ENCODE measurements at regions not wholly inside any gene's neighbourhood (a gene's known extent, or its start where the extent isn't known, plus 50 kb on each side); places are given as distances from the start of the nearest gene placed in this dataset.
"Not testable (repeated sequence)": the region's sequence is repeated elsewhere in the genome, so short reads cannot be mapped to it uniquely, and the experiment has no call there.

DNA sequence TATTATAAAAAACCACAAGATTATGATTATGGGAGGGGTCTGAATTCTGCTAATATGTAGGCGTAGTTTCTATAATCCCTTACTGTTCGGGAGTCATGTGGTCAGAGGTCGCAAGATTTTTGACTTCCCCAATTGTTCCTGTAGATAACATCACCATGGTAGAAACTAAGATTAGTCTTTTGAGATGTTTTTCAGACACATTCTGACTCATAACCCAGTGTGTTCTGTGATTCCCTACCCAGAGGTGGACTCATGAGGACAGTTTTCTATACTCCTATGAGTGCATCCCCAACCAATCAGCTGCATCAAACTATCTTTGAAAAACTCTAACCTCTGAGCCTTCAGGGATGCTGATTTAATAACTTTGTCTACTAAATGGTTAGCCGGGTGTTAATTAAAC lies 175.5 kb downstream of the RFPL4B start:
- DNase-seq = no peak

DNA sequence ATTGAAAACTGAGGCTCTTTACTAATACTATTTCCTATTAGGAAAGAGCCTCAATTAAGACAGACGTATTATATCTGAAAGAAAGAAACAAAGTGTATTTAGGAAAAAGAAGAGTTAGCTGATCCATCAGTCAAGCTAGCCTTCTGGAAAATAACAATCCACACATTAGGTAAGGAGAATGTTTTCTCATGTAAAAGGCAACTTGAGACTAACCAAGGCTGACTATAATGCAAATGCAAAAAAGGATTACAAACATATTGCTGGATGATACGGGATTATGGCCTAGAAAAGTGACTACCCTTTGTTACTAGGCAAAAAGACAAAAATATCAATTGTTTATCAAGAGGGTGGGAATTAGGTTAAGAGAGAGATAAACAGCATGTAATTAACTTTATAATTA lies 176.9 kb downstream of the RFPL4B start:
- DNase-seq = no peak

DNA sequence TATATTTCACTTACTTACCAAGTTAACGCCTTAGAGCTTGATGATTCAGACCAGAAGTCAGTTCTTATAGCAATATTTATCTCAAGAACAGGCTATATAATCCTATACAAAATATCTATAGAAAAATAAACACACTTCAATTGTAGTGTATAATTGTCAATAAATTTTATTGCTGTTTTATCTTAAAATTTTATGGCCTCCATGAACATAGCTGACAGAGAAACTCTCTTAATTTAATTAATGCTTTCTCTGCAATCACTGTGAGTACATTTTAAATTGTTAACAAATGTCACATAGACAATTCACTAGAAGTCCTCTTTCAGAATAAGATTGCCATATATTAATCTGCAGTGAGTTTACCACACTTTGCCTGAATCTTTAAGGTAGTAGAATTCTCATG lies 178.6 kb downstream of the RFPL4B start:
- no peak for DNase-seq

DNA sequence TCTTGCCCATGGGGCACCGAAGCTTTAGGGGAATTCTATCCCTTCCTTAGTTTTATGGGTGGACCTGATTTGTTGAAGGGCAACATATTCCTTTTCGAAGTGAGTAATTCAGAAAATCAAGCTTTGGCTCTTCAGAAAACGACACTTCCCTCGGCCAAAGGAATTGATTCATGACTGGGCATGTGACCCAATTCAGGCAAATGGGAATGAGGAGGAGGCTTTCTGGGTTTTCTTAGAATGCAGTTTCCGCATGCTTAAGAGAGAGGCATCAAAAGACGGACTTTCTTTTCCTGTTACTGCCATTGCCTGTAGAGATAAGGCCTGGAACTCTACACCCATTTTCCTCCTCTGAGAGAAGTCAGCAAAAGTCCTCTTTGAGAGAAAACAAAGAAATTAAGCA lies 179.5 kb downstream of the RFPL4B start:
- DNase-seq = no peak

DNA sequence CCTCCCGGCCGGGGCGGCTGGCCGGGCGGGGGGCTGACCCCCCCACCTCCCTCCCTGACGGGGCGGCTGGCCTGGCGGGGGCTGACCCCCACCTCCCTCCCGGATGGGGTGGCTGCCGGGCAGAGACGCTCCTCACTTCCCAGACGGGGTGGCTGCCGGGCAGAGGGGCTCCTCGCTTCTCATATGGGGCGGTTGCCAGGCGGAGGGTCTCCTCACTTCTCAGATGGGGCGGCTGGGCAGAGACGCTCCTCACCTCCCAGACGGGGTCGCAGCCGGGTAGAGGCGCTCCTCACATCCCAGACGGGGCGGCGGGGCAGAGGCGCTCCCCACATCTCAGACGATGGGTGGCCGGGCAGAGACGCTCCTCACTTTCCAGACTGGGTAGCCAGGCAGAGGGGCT lies 181.2 kb downstream of the RFPL4B start:
- not testable (repeated sequence) for DNase-seq

DNA sequence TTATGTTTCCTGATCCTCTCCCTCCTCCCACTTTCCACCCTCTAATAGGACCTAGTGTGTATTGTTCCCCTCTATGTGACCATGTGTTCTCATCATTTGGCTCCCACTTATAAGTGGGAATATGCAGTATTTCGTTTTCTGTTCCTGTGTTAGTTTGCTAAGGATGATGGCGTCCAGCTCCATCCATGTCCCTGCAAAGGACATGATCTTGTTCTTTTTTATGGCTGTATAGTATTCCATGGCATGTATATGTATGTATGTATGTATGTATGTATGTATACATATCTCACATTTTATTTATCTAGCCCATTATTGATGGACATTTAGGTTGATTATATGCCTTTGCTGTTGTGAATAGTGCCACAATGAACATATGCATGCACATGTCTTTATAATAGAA lies 188.7 kb downstream of the RFPL4B start:
- DNase-seq = no peak

DNA sequence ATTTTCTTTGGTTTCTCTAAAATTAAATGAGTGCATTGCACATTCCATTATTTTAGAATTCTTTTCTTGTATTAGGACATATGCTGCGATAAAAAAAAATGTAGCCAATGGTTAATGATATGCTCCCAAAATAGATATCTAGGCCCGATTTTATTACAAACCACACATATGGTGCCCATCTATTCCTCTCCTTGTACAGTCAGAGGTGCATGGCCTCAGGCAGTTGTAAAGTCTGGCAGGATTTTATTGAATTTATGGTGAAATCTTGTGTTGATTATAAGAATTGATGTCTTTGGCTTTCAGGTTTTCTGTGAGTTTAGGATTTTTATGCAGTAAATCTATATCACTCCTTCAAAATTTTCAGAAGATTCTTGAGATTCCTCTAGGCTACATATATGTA lies 192.2 kb downstream of the RFPL4B start:
- DNase-seq = peak; percentile 1

DNA sequence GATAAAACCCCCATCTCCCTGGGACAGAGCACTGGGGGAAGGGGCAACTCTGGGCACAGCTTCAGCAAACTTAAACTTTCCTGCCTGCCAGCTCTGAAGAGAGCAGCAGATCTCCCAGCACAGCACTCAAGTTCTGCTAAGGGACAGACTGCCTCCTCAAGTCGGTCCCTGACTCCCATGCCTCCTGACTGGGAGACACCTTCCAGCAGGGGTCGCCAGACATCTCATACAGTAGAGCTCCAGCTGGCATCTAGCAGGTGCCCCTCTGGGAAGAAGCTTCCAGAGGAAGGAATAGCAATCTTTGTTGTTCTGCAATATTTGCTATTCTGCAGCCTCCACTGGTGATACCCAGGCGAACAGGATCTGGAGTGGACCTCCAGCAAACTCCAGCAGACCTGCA lies 194.7 kb downstream of the RFPL4B start:
- not testable (repeated sequence) for DNase-seq

DNA sequence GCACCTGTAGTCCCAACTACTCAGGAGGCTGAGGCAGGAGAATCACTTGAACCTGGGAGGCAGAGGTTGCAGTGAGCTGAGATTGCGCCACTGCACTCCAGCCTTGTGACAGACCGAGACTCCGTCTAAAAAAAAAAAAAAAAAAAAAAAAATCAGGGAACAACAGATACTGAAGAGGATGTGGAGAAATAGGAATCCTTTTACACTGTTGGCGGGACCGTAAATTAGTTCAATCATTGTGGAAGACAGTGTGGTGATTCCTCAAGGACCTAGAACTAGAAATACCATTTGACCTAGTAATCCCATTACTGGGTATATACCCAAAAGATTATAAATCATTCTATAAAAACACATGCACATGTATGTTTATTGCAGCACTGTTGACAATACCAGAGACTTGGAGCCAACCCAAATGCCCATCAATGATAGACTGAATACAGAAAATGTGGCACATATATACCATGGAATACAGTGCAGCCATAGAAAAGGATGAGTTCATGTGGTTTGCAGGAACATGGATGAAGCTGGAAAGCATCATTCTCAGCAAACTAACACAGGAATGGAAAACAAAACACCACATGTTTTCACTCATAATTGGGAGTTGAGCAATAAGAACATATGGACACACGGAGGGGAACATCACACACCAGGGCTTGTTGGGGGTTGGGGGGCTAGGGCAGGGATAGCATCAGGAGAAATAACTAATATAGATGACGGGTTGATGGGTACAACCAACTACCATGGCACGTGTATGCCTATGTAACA lies 200.4 kb downstream of the RFPL4B start:
- peak; percentile 2 for DNase-seq

DNA sequence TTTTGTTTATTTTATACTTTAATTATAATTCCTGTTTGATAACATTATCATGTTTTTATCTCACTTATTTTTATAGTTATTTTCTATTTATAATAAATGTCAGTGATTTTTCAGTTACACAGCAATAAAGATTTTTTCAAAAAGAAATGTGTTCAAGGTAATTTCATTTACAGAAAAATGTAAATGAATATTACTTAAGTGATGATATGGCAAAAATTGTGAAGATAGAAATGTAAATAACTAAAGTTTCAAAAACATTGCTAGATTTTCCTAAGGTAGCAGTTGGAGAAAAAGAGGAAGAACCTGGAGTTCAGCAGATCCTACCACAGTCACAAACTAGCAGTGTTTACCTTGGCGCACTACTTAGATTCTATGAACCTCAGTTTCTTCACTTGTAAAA lies 202.6 kb downstream of the RFPL4B start:
- DNase-seq = no peak

DNA sequence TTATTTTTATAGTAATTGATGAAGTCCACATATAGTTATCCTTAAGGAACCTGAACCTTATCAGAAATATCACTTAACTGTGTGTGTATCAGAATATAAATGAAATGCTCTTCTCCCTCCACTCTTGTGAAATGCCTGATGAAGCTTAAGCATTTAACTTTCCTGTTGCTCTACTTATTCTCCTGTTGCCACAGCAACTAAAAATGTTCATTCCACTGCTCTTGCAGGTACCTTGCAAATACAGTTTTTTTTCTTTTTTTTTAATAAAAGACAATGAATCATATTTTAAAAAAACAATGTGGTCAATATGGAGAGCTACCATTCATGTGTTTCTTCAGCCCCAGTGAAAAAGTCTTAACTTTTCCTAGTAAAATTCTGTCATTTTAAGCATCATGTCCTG lies 210.3 kb downstream of the RFPL4B start:
- DNase-seq = no peak

DNA sequence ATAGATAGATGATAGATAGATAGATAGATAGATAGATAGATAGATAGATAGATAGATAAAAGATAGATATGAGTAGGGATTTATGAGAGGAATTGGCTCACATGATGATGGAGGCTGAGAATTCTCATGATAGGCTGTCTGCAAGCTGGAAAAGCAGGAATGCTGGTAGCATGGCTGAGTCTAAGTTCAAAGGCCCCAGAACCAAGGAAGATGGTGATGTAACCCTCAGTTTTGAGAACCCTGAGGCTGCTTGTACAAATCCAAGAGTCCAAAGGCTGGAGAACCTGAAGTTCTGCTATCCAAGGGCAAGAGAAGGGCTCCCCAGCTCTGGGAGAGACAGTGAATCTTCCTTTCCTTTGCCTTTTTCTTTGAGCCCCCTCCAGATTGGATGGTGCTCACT lies 210.8 kb downstream of the RFPL4B start:
- DNase-seq = no peak

DNA sequence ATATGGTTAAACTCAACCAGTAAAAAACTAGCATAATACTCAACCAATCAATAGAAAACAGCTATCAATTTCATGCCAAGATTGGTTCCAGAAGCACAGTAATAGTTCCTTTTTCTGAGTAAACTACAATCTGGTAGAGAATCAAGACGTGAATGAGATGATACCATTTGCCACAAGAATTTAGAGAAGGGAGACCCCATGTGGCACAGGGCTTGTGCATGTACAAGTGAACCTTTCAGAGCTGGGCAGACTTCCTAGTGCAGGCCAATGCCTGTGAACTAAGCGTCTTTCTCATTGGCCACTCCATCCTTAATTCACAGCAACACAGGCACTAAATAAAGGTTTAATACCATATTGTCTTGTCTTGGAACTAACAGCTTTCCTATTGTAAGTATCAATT lies 213.5 kb downstream of the RFPL4B start:
- peak; percentile 10 for DNase-seq

DNA sequence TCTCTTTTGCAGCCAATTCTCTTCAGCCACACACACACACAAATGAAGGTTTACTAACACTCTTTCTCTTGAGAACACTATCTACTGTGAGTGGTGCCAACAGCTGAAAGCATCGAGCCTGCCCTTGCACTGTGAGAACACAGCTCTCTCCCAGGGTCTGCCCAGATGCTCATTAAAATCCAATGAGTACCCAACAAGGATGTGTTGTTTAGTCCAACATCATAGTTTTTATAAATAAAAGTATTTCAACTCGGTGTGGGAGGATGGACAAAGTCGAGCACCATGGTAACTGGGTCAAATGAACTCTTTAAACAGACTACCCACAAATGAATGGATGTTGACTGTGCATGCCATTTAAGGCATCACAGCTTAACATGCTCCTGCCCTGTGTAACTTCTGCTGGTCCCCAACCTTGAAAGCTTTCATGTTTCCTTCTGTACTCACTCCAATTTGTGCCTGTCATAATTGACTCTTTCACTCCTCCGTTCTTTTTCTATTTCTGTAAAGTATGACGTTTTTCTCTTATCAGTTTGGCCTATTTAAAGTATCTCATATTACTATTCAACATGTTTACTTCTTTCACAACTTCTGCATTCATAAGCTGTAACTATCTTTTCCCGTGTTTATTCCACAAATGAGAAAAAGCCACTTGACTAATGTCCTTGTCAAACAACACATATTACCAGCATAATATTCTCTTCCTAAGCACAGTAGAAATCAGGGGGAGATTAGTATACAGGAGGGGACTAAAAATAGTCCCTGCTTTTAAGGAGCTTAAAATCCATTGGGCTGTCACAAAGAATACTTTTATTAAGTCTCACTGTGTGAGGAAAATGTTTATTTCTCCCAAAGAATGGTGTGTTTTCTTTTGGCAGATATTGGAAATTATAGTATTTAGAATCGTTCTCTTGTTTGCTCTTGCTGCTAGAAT lies 215.4 kb downstream of the RFPL4B start:
- DNase-seq = no peak

DNA sequence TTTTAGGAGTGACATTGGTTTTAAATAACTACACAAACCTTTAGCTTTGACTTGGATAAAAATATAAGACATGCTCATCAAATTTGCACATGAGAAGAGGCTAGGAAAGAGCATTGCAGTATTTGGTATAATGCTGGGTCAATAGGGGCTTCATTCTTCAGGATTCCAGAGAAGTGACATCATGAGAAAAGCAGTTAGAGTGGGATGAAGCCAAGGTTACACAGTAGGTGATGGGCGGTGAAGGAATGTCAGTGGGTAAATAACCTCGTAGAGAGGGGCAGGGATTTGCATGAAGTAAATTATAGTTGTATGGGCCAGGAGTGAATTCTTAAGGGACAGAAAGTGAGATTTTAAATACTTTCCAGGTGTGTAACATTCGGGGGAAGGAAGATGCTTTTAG lies 216.2 kb downstream of the RFPL4B start:
- DNase-seq = no peak

DNA sequence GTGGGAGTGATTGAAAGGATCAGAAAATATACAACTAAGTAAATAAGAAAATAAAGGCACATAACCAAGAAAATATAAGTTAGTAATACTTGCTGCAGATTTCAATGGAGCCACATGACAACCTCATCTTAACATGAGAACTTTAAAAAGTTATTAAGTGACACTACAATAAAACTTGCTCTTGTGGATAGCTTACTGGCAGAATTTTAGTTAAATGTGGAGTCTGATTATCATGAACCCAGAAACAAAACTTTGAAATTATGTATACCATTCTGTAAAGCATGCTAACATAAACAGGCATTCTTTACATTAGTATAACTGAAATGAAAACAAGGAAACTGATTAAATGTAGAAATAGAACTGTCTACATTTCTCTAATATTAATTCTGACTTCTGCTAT lies 220.9 kb downstream of the RFPL4B start:
- no peak for DNase-seq

DNA sequence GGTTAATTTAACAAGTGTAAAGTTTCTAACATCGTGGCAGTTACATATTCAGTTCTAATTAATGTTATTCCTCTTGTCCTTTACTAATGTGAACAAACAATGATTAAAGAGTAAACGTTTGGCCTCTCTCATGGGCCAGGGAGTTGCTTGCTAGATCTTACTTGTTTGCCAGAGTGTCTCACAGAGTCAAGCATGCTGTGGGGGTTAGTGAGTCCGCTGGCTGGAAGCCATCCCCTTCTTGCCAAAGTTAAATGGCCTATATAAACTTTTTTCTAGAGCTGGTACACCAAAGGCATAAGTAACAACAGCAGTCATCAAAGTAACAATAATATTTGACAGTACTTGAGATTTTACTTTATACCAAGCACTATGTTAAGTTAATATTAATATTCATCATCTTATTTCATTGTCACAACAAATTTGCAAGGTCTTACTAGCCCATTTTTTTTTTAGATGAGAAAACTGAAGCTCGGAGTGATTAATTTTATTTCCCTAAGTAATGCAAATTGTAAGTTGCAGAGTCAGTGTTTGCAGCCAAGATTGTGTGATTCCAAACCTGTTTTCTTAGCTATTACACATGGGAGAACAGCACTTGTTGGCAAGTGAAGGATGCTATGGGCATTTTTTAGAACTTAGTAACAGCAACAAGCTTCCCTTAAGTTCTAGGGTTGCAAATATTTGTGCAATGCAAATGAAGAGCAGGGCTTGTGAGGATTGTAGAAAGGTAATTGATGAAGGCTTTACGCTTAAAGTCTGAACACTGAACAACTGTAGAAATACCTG lies 224.5 kb downstream of the RFPL4B start:
- DNase-seq = no peak

DNA sequence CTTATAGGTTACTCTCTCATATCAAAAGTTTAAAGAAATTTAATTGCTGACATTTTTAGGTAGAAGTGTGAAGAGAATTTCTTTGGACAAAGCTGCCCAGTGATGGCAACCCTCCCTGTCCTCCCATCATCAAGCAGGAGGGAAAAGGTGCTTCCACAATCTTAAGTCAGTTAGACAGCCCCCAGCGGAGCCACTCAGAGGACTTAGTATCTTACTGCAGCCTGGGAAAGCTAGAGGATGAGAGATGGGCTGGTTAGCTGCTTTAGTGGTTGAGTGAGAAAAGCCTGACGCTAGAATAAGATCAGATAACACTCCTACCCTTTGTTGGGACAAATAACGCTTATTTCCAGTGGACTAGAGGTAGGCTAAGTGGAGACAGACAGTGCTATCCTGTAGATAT lies 227.1 kb downstream of the RFPL4B start:
- no peak for DNase-seq

DNA sequence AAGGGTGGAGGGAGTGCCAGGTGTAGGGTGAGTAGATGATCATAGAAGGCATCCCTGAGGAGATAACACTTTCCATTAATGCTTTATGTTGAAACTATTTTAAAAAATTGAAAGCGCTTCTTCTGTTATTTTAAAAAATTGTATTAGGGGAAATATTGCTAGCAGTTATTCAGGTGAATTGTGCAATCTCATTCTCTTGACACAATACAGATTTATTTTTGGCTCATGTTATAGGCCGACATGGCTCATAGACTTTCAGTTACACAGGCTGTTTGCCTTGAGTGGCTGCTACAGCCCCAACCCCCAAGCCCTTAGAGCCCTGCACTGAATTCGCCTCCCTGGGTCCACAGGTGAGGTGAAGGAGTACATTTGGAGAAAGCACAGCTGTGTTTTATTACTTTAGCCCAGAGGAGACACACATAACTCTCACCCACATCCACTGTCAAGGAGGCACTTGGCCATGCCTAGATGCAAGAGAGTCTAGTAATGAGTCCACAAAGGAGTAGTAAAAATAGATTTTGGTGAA lies 228.2 kb downstream of the RFPL4B start:
- no peak for DNase-seq

DNA sequence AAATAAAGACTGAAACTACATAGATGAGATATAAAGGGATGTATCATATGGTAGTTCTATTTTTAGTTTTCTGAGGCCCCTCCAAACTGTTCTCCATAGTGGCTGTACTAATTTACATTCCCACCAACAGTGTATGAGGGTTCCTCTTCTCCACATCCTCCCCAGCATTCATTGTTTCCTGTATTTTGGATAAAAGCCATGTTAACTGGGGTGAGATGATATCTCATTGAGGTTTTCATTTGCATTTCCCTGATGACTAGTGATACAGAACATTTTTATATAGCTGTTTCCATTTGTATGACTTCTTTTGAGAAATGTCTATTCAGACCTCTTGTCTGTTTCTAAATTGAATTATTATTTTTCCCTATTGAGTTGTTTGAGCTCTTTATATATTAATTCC lies 229.3 kb downstream of the RFPL4B start:
- no peak for DNase-seq

DNA sequence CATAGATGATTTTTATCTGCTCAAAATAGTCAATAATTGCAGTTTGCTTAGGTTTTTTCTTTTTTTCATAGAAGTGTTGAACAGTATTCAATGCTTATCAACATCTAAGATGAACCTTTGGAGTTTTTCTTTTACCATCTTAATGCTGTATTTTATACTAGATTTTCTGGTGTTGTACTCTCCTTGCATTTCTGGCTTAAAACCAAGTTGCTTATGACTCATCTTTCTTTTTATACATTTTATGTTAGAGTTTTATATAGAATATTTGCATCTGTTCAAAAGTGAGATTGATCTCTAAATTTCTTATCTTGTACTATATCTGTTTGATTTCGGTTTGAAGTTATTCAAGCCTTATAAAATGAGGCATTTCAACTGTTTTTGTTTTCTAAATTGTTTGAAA lies 232.5 kb downstream of the RFPL4B start:
- no peak for DNase-seq

DNA sequence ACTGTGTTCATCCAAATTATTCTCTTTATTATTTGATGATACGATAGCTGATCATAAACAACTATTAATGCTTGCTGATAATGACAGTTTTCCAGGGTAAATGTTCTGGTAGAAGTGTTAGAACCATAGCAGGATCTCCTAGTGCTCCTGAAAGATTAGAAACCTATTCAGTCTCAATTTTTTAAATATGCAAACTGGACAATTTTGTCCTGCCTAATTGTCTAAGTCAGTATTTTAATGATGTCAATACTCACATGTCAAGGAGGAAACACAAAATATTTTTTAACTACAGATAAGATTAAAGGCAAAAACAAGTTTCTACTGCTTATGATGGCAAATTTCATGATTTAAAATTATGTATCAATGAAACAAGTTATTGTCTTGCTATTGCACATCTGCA lies 233.9 kb downstream of the RFPL4B start:
- DNase-seq = no peak

DNA sequence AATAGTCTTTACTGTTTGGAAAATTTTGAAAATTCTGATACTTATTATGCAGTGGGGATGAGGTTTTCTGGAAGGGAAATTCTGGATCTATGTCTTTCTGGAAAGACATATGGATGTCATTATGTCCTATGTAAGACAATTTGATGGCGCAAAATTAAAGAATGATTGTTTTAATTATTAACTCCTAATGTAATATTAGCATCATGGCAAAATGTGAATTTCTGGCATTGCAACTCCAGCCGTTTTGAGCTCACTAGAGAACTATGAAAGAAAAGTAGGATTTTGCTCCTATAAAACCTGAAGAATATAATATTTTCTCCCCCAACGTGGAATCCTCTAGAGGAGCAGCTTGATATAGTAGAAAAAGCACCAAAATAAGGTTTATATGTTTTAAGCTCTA lies 243.2 kb downstream of the RFPL4B start:
- no peak for DNase-seq
